Left lung (tissue), 4 donors: ENCODE measurements at regions not wholly inside any gene's neighbourhood (a gene's known extent, or its start where the extent isn't known, plus 50 kb on each side); places are given as distances from the start of the nearest gene placed in this dataset.

Experiments
- ATAC-seq: fragments of 200-7000 bp; cut with Tn5 transposase; one replicate; pipeline ENCODE4 v1.9.1; 2020; ENCODE audit warnings: moderate library complexity
- DNase-seq, 4 donors: peaks; one replicate each; pipeline ENCODE4 v3.0.0-alpha.2; 2013 to 2020
- H3K27ac ChIP-seq, 2 donors: fragments of 200-600 bp; sonication (generic) in 1 of 2; one replicate each; pipeline versions ENCODE4 v1.5.0 to v1.8.0; 2020 to 2021
- H3K27me3 ChIP-seq, 2 donors: fragments of 200-600 bp; sonication (generic) in 1 of 2; one replicate each; pipeline versions ENCODE4 v1.5.0 to v1.8.0; 2020 to 2021
- H3K36me3 ChIP-seq, 2 donors: fragments of 200-600 bp; sonication (generic) in 1 of 2; one replicate each; pipeline versions ENCODE4 v1.5.0 to v1.8.0; 2020 to 2021
- H3K4me1 ChIP-seq, 2 donors: fragments of 200-600 bp; one replicate each; pipeline ENCODE4 v1.8.0; 2021
- H3K4me3 ChIP-seq, 2 donors: fragments of 200-600 bp; sonication (generic) in 1 of 2; one replicate each; pipeline versions ENCODE4 v1.5.0 to v1.8.0; 2020 to 2021; ENCODE audit warnings: mild to moderate bottlenecking in 1 of 2
- H3K9me3 ChIP-seq, 2 donors: fragments of 200-600 bp; sonication (generic) in 1 of 2; one replicate each; pipeline versions ENCODE4 v1.5.0 to v1.8.0; 2020 to 2021
- intact Hi-C, 2 donors: fragments of 100-400 bp; cut with DNase I; formaldehyde crosslinking; loops; one replicate each; pipeline versions ENCODE4 v1.11.2 to v1.14.2; 2022
- TF ChIP-seq, protein P1 (sequence below), 2 donors: fragments of 200-600 bp; sonication (generic) in 1 of 2; IDR thresholded peaks; one replicate each; pipeline versions ENCODE4 v1.5.0 to v1.8.0; 2021; ENCODE audit warnings: antibody characterized with exemption in 2 of 2
- donor health status: DM: no; HTN: yes; CAD: no.
- donor health status: DM: no; HTN: no; CAD: no.

DNA sequence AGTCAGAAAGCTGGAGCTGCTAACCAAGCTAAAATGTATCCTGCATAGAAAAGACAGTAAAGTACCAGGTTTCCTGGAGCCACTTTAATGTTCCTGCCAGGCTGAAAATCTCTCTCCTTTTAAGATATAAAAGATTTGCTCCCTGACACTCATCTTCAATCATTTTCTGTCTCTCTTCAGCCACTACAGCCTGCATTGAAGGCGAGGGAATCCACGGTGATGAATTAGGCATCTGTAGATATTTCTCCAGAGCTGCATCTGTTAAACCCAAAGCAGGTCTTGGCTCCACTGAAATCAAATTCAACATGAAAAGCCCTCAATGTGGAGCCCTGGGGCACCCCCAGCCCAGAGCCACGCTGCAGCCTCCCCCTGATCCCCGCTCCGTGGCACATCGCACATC, 94.7 kb upstream of the CRHR1 start:
- peaks cover 10 to 41% of the 10 kb centered on the region in 2 donors for H3K27me3 ChIP-seq
- ATAC-seq: no peak
- H3K4me3 ChIP-seq: no peak overlapping the region
- no peak for DNase-seq
- H3K9me3 ChIP-seq: no peaks in the 10 kb centered on the region
- no peaks in the 10 kb centered on the region for H3K4me1 ChIP-seq
- no peak overlapping the region for H3K27ac ChIP-seq
- H3K36me3 ChIP-seq: no peaks in the 10 kb centered on the region
- intact Hi-C loops: no loop called here
- TF ChIP-seq, protein P1, sequence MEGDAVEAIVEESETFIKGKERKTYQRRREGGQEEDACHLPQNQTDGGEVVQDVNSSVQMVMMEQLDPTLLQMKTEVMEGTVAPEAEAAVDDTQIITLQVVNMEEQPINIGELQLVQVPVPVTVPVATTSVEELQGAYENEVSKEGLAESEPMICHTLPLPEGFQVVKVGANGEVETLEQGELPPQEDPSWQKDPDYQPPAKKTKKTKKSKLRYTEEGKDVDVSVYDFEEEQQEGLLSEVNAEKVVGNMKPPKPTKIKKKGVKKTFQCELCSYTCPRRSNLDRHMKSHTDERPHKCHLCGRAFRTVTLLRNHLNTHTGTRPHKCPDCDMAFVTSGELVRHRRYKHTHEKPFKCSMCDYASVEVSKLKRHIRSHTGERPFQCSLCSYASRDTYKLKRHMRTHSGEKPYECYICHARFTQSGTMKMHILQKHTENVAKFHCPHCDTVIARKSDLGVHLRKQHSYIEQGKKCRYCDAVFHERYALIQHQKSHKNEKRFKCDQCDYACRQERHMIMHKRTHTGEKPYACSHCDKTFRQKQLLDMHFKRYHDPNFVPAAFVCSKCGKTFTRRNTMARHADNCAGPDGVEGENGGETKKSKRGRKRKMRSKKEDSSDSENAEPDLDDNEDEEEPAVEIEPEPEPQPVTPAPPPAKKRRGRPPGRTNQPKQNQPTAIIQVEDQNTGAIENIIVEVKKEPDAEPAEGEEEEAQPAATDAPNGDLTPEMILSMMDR (IDR thresholded peaks at IDR 0.05): no peak

DNA sequence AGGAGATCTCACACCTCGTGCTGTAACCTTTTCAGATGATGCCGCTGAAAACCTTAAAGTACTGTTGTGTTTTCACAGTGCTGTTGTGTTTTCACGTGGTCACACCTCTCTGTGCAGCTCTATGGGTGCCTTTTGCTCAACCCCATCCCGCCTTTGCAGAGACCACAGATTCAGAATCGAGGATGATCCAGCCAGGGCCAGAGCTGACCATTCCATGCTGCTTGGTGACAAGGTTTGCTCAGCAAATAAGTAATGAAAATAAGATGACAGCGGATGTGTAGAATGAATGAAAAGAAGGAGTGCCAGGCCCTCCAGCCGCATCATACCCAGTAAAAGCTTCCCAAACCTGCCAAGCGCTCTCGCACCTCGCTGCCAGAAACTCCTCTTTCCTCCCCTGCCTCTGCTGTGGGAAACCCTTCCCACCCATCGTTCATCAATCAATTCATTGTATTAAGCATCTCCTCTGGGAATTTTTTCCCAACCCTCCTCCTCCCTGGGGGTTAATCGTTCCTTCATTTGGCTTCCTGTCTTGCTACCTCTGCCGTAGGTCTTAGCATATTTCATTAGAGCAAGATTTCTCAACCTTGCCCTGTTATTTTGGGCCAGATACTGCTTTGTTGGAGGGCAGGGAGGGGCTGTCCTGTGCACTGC, 93.4 kb upstream of the CRHR1 start:
- no peaks in the 10 kb centered on the region for H3K36me3 ChIP-seq
- no peak for ATAC-seq

DNA sequence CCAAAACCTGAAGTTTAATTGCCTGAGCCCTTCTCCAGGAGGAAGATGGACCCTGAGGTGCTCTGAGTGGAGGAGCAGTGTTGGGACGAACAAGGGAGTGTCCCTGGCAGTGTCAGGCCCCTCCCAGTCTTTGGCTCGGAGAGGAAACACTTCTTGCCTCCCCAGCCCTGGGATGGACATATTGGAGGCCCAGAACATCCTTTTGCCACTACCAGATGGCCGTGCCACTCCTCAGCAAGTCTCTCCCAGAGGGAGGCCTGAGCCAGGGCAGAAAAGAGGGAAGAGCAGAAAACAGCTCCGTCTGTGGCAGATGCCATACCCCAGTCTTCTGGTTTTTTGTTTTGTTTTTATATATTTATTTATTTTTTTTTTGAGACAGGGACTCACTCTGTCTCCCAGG, 91.5 kb upstream of the CRHR1 start:
- H3K4me1 ChIP-seq: no peaks in the 10 kb centered on the region
- no peak for ATAC-seq
- H3K27me3 ChIP-seq: peaks cover 10 to 59% of the 10 kb centered on the region in 2 donors
- no peaks in the 10 kb centered on the region for H3K36me3 ChIP-seq
- H3K9me3 ChIP-seq: no peaks in the 10 kb centered on the region
- no peak overlapping the region for H3K4me3 ChIP-seq
- H3K27ac ChIP-seq: no peak overlapping the region
- DNase-seq: no peak
- intact Hi-C loops: no loop called here
- TF ChIP-seq, protein P1 (IDR thresholded peaks at IDR 0.05): no peak

More for the DNA sequence above, 93.4 kb upstream of the CRHR1 start:
- Histone ChIP-seq H3K9me3 (no peaks in the 10 kb centered on the region), H3K27me3 (peaks cover 10 to 54% of the 10 kb centered on the region in 2 donors), H3K27ac (no peak overlapping the region), H3K4me3 (no peak overlapping the region), H3K4me1 (no peaks in the 10 kb centered on the region)
- TF ChIP-seq, protein P1 (IDR thresholded peaks at IDR 0.05): no peak
- intact Hi-C loops: no loop called here
- no peak for DNase-seq

DNA sequence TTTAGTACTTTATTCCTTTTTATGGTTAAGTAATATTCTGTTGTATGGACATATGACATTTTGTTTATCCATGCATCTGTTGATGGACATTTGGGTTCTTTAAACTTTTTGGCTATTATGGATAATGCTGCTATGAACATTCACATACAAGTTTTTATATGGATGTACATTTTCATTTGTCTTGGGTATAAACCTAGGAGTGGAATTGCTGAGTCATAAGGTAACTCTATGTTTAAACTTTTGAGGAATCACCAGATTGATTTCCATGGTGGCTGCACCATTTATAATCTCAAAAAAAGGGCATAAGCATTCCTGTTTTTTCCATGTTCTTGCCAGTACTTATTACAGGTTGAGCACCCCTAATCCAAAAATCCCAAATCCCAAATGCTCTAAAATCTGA, 90.3 kb upstream of the CRHR1 start:
- DNase-seq (no peak), ATAC-seq (no peak)
- intact Hi-C loops: no loop called here
- Histone ChIP-seq H3K36me3 (no peaks in the 10 kb centered on the region), H3K9me3 (no peaks in the 10 kb centered on the region), H3K27me3 (peaks cover 10 to 57% of the 10 kb centered on the region in 2 donors), H3K4me1 (no peaks in the 10 kb centered on the region), H3K27ac (no peak overlapping the region), H3K4me3 (no peak overlapping the region)
- TF ChIP-seq, protein P1 (IDR thresholded peaks at IDR 0.05): no peak

DNA sequence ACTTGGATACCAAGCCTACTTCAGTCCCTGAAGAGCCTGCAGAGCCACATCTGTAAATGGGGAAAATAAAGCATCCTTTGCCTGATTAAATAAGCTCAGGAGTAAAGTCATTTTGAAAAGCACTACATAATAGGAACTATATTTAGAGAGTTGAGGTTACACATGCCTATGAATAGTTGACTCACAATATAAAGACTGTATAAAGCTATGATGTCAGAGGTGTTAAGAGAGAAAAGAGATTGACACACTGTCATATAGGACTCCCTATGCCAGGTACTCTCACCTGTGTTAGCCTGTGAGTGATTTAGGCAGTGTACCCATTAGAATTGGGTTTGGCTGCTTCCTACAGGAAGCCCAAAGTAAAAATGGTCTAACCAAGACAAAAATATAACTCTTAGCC, 87.7 kb upstream of the CRHR1 start:
- no peak for ATAC-seq
- Histone ChIP-seq H3K4me3 (no peak overlapping the region), H3K27me3 (peaks cover 0 to 47% of the 10 kb centered on the region in 2 donors), H3K4me1 (no peaks in the 10 kb centered on the region), H3K36me3 (no peaks in the 10 kb centered on the region), H3K9me3 (no peaks in the 10 kb centered on the region), H3K27ac (no peak overlapping the region)
- intact Hi-C loops: no loop called here
- DNase-seq: no peak
- TF ChIP-seq, protein P1 (IDR thresholded peaks at IDR 0.05): no peak
